NCI-H446 treated with DMSO at 0.1 percent for 48 hours (cell line): ENCODE measurements at regions not wholly inside any gene's neighbourhood (a gene's known extent, or its start where the extent isn't known, plus 50 kb on each side); places are given as distances from the start of the nearest gene placed in this dataset.

Experiments
- DNase-seq: peaks from one replicate; lab custom pipeline; 2025; lab: John Stamatoyannopoulos, UW

DNA sequence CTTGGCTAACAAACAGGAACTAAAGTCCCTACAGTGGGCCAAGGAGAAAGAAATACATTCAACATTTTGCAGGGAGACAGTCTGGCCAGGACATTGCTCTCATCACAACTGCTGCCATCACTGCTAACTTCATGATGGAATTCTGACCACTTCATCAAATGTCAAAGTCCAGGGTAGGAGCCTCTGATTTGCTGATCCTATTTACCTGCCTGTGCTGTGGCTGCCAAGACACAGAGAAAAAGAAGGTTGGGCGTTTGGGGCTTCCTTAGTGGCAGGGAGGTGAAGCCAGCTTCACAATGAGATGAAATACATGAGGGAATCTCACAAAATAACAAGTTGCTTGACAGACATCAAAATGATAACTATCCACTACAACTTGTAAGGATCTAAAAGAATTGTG is 343.9 kb upstream of the CADM1 start:
- no peak for DNase-seq

DNA sequence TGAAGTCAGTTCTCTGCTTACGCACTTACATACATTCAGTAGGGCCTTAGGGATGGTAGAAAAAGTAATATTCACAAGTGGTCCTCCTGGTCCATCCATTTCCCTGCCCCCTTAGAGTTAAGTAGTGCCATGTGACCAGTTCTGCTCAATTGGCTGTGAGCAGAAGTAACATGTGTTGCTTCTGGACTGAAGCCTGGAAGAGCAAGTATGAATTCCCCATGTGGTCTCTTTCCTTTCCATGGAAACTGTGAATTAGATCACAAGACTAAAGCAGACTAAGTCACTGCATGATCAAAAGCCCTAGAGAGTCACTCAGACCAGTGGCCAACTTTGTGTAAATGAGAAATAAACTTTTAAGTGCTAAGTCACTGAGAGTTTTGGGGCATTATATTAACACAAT is 341.7 kb upstream of the CADM1 start:
- peak; percentile 72 for DNase-seq

DNA sequence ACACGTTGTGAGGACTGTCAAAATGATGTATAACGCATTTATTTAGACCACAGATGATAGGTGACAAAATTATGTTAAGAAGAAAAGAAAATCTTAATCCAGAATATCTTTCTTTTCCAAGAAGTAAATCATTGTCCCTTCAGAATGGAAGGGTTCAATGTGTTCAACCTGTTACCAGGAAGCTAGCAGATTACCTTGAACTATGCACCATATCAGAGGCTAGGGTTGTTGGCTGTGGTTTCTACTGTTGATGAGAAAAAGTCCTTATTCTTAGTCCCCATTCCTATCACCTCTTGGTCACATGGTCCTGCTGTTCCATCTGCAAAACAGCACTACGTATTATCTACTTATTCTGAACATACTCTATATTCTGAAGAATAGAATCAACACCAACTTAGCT is 339.5 kb upstream of the CADM1 start:
- no peak for DNase-seq

DNA sequence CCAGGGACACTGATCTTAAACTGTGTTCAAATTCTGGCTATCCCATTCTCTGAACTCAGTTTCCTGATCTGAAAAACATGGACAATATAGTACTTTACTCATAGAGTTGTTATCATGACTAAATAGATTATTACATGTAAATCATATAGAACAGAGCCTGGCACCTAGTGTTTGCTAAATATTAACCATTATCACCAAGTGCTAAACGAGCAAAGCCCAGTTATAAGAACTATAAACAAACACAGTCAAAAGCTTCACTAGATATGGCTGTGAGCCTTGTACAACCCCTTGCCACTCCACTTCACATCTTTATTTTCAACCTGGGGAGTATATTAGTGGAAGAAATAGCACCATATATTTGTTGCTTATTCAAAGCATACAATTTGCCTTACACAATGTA is 338.9 kb upstream of the CADM1 start:
- DNase-seq: no peak

DNA sequence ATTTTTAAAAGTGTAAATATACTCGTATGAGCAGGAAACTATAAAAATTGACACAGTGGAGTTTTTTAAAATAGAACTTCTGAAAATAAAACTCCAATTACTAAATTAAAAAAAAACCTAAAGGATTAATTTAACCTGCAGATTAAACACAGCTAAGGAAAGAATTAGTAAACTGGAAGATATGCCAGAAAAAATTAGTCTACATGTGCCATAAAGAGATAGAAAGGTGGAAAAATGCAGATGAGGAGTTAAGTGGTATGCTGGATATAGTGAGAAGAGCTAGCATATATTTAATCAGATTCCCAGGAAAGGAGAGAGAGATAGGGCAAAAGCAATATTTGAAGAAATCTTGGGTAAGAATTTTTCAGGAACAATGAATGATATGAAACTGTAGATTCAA is 315.8 kb upstream of the CADM1 start:
- no peak for DNase-seq

DNA sequence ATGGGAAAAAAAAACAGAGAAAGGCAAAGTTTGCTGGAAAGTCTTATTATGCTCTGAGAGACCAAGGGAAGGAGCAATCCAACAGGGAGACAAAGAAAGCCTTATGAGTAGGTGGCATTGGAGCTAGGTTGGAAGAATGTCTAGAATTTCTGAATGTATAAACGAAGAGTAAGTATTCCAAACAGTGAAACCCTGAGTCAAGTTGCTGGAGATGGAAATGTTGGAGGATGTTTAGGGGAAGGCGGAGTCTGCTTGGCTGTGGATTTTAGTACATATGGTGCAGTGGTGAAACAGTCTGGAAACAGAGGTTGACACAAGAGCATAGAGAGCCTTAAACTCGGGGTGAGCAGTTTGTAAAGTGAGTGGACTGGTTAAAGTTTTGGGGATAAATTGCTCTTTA is 314.8 kb upstream of the CADM1 start:
- no peak for DNase-seq

DNA sequence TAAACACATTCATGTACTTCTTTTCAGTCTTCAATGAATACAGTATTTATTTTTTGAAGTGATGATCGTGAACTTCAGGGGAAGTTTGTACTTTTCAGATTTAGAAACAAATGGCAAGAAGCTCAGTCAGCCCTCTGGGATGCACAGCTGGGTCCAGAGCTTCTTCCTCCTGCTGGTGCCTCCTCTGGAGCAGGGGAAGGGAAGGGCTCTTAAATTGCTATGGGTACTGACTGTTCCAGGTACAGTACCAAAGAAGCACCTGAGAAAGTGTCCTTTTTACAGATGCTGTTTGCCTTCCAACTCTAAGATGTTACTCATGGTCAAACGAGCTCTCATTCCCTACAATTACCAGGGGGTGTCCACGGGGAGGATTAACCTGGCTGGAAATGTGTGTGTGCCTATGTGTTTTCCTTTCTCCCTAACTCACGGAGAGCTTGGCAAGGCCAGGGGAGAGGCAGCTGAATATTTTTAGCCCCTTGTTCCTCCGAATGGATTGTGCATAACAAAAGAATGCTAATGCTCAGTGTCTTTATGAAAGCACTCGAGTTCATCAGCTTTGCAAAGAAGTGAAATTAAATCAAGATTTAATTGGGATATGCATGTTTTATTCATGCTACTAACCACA is 313.7 kb upstream of the CADM1 start:
- no peak for DNase-seq

DNA sequence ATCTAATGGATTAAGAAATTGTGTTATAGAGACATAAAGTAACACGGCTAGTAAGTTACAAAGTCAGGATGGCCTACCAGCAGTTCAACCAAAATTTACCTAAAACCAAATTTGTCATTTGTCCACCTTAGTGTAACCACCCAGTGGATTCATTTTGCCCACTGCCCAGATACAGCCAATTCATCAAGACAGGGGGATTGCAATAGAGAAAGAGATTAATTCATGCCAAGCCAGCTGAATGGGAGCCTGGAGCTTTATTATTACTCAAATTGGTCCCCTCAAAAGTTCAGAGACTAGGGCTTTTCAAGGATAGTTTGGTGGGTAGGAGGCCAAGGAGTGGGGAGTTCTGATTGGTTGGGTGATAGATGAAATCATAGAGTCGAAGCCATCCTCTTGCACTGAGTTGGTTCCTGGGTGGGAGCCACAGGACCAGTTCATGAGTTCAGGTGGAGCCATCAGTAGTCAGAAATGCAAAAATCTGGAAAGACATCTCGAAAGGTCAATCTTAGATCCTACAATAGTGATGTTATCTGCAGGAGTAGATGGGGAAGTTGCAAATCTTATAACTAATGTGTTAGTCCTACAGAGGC is 304.2 kb upstream of the CADM1 start:
- DNase-seq: no peak

DNA sequence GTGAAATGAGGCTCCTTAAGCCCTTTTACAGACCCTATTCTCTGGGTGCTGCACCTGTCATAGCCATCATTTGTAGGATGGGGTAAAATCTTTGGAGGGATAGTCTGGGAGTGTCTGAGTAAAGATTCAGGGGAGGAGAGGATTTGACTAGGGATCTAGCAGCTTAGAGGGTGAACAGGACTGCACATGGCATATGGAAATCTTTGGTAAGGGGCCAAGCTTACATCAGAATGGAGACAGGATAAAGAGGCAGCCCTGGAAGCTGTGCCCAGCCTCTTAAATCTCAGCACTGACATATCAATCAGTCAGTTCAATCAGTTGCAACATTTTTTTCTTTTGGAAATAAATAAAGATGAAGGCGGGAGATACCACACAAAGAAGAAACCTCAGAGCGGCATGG is 301.8 kb upstream of the CADM1 start:
- peak; percentile 85 for DNase-seq

DNA sequence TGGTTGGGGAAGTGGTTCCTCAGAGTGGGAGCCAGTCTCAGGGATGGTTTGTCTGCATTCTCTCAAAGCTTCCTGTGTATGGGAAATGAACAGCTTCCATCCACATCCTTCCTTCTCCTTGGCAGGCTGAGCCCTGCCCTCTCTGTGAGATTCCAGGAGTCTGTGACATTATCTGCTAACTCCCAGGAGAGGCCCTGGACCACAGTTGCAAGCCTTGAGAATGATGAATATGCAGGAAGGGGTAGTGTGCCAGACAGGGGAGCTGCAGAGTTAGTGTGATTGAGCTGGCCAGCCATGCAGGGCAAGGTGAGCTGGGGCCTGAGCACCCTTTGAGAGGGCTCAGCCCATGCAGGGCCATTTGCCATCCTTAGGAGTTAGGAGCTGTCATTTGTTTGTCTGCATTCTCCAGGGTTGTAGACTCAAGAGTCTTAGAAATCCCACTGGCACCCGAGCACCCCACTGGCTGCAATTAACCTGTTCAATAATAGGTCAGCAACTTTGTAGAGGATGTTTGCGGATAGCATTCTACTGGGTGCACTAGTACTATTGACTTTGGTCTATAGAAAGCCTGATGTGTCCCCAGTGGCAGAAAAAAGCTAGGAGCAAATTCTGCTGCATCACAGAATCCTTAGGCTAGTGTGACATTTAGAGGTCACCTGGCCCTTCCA is 299.0 kb upstream of the CADM1 start:
- DNase-seq: no peak

DNA sequence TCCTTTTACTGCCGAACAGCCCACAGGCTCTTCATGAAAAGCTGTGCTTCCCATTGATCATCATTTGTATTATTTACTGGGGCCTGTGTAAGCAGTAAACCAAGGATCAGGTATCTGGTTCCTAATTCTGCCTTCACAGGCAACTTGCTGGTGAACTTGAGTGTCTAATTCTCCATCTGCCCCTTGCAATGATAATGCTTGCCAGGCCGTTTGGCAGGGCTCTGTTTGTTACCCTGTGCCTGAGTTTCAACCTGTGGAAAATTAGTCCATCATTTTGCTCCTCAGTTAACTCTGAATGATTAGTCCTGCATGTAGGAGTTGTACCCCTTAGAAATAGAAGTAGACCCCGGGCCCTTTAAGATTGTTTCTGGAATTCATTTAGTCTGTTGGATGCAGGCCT is 298.4 kb upstream of the CADM1 start:
- DNase-seq: peak; percentile 40

DNA sequence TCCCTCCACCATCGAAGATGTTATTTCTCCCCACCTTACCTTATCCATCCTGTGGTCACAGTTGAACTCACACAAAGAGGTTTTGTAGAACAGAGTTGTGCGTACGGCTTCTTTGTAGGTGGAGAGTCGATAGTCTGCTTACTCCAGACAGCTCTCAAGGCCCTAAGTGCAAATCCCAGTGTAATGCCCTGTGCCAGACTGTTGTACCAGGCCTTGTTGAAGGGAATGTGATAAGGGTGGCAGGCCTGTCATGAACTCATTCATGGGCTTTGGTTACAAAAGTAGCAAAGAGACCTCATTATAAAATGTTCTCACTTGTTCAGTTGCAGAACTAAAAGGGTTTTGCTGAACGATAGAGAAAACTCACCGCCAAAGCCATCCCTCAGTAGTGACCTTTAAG is 288.7 kb upstream of the CADM1 start:
- DNase-seq: no peak

DNA sequence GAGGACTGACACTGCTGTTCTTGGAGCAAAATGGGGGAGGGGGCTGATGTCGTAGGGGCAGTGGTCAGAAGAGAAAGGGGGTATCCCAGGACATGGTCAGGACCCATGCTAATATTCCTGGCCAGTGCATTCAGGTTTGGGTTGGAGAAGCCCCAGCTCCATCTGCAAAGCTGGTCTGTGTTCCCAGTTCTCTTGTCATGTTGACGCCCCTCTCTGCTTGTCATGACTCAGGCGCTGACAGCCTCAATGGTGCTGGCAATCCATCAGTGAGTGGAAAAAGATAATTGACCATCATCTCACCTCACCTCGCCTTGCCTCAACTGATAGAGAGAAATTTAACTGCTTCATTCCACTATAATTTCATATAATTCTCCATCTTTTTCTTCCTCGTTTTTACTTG is 283.1 kb upstream of the CADM1 start:
- DNase-seq: no peak

DNA sequence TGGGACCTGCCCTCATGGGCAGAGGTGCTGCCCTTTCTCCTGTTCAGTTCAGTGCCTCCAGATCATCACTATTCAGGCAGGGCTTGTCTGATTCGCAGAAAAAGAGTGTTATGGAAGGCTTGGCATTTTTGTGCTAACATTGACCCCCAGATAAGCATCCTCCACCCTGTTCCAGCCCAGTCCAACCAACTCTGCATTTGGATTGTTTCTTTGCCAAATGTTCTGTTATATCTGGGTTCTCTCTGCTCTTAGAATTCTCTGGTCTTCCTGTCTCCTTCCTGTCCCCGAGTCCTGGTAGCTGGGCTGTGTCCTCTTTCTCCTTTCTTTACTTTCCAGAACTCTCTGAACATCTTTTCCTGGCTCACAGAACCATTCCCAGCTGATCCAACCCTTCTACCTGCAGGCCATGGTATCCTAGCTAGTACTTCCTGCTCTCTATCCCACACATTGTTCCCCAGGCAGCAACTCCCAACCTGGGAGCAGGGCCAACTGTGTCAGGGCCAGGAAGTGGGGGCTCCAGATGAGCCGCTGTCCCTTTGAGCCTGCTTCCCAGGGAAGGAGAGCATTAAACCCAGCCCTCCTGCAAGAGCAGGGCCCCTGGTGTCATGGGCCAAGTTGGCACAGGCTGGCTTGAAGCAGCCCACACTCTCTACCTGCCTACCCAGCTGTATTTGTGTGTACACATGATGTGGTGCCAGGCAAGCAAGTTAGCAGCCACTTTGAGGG is 280.7 kb upstream of the CADM1 start:
- peak; percentile 77 for DNase-seq

DNA sequence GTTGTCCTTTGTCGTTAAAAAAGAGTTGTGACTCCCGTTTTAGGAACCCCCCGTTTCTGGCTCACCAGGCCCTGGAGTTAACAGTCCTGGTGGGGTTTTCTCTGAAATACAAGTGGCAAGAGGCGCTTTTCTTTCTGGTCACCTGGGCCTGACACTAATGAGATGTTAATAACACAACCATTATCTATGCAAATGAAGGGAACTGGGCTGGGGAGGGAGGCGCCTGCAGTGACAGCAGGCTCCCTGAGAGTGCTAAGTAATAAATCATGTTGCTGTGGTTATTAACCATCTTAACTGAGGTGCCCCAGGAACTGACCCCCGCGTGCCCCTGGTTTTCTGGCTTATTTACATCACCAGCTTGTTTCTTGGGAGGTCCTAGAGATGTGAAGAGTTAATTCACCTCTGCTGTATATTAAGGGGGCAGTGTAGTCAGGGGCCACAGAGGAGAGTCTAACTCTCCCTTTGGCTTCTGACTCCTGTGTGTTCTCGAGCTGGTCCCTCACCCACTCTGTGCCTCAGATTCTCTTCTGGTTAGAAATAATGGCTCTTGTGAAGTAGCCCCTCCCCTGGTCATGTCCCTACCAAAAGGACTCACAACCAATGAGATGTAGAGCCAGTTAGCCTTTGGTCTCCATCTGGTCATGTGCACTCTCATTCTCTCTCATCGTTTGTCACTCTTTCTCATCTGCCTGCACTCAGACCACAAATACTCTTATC is 276.6 kb upstream of the CADM1 start:
- DNase-seq: no peak

DNA sequence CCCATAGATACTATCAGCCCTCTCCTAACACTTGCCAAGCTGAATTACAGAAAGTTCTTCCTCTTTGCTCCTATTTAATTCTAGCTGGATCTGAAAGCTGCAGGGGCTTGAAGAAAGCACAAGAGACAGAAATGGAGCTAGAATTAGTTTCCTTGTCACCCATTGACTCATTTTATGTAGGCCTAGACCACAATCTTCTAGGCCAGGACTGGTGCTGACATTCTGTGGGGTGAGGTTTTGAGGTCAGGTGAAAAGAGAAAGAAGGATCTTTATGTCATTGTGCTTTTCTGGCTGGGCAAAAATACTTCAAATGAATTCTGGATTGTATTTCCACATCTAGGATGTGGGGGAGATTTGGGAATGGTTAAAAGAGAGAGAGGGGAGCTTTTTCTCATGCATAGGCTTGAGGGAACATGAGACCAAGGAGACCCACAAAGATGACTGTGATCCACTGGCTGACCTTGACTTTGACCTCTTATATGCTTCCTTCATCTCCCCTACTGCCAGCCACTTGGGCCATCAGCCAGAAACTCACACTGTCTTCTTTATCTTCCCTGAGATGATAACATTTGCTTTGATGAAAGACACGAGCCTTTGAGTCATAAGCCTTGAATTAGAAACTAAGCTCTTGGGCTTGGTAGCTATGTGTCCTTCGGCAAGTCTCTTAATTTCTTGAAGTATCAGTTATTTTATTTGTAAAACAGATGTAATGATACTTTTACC is 274.9 kb upstream of the CADM1 start:
- DNase-seq: no peak

DNA sequence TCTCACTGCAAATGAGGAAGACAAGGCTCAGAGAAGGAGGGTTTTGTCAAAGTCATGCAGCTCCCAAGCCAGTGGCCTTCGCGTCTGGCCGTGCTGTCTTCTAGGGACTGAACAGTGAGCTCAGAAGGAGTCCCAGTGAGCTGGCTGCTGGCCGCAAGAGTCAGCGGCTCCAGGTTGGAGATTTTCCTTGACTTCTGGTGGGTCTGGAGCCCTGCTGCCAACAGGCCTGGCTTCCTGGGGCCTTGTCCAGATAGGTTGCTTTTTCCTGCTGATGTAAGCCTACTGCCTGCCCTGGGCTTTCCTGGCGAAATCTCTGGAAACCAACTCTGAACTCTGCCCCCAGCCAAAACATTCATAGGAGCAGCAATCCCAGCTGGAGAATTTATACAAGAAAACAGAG is 272.7 kb upstream of the CADM1 start:
- no peak for DNase-seq

DNA sequence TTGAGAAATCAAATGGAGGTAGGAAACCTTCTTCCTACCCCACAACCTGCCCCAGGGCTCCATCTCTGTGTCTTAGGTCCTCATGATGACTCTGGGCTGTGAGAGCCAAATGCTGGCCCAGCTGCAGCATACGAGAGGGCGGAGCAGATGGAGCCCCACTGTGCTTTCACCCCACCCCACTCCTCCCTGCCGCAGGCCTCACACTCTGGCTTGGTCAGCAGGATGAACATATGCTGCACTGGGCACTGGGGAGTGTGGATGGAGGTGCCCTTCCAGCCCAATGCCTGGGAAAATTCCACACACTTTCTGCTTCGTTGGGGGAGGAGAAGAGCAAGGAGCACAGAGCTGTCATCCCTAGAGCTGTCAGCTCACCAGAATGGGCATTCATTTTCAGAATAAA is 271.6 kb upstream of the CADM1 start:
- DNase-seq: no peak

DNA sequence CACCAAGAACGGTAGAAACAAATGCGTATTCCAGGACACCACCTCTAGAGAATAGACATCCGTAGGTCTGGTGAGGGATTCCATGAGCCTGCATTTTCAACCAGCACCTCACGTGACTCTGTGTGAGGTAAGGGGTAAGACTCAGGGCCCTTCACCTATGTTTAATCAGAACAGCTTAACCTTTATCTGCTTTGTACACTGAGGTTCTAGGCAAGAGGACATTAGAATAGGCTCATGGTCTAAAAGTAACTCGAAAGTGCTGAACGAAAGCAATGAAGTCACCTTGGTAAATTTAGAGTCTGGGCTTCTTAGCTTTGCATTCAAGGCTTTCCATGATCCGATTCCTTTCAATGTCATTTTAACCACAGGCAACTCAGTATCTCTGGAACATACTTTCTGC is 270.5 kb upstream of the CADM1 start:
- DNase-seq: no peak

DNA sequence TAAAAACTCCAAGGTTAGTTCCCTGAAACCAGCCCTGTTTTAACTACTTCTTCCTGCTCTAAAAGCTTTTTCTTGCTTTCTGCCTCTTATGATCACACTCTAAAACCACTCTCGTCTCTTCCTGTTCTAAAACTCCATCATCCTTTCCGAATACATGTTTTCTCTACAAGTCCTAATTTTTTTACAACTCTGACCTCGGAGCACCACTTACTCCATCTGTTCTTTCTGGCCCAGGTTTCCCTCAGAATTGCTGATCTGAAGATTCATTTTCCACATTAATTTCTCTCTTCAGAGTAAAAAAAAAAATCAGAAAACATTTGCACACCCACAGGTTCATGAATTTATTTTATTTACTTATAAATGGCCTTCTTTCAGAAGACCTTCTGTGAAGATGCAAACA is 265.7 kb upstream of the CADM1 start:
- peak; percentile 17 for DNase-seq

DNA sequence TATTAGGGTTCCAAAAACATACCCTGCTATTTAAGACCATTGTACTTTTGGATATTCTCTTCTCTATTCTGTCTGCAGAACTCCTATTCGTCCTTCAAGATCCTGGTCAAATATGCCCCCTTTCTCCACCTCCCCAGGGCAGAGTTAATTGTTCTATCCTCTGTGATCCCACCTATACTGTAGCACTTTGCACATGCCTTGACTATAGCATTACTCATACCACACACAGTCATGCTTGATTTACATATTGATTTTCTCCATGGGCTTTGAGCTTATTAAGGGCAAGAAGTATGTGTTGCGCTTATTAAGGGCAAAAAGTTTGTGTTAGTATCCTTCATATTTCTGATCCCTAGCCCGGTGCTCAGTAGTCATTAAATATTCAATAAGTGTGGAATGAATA is 263.7 kb upstream of the CADM1 start:
- no peak for DNase-seq
